ENCODE measurements at regions not wholly inside any gene's neighbourhood (a gene's known extent, or its start where the extent isn't known, plus 50 kb on each side); places are given as distances from the start of the nearest gene placed in this dataset.

DNA sequence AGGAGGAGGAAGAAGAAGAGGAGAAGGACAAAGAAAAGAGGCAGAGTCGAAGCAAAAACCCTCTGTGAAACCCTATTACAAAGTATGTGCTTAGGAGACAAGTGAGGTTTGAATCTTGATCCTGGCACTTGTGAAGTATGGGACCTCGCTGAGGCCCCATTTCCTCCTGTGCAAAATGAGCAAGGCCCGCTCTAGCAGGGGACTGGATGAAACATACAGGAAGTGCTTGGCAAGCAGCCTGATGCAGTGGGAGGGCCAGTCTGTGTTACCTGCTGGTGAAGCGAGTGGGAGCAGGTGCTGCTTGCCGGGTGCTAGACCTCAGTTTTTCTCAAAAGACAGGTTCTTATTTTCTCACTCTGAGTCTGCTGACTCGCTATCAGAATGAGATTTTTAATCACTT, 150.4 kb downstream of the JCAD start (continued):
- TF ChIP-seq, protein P1, sequence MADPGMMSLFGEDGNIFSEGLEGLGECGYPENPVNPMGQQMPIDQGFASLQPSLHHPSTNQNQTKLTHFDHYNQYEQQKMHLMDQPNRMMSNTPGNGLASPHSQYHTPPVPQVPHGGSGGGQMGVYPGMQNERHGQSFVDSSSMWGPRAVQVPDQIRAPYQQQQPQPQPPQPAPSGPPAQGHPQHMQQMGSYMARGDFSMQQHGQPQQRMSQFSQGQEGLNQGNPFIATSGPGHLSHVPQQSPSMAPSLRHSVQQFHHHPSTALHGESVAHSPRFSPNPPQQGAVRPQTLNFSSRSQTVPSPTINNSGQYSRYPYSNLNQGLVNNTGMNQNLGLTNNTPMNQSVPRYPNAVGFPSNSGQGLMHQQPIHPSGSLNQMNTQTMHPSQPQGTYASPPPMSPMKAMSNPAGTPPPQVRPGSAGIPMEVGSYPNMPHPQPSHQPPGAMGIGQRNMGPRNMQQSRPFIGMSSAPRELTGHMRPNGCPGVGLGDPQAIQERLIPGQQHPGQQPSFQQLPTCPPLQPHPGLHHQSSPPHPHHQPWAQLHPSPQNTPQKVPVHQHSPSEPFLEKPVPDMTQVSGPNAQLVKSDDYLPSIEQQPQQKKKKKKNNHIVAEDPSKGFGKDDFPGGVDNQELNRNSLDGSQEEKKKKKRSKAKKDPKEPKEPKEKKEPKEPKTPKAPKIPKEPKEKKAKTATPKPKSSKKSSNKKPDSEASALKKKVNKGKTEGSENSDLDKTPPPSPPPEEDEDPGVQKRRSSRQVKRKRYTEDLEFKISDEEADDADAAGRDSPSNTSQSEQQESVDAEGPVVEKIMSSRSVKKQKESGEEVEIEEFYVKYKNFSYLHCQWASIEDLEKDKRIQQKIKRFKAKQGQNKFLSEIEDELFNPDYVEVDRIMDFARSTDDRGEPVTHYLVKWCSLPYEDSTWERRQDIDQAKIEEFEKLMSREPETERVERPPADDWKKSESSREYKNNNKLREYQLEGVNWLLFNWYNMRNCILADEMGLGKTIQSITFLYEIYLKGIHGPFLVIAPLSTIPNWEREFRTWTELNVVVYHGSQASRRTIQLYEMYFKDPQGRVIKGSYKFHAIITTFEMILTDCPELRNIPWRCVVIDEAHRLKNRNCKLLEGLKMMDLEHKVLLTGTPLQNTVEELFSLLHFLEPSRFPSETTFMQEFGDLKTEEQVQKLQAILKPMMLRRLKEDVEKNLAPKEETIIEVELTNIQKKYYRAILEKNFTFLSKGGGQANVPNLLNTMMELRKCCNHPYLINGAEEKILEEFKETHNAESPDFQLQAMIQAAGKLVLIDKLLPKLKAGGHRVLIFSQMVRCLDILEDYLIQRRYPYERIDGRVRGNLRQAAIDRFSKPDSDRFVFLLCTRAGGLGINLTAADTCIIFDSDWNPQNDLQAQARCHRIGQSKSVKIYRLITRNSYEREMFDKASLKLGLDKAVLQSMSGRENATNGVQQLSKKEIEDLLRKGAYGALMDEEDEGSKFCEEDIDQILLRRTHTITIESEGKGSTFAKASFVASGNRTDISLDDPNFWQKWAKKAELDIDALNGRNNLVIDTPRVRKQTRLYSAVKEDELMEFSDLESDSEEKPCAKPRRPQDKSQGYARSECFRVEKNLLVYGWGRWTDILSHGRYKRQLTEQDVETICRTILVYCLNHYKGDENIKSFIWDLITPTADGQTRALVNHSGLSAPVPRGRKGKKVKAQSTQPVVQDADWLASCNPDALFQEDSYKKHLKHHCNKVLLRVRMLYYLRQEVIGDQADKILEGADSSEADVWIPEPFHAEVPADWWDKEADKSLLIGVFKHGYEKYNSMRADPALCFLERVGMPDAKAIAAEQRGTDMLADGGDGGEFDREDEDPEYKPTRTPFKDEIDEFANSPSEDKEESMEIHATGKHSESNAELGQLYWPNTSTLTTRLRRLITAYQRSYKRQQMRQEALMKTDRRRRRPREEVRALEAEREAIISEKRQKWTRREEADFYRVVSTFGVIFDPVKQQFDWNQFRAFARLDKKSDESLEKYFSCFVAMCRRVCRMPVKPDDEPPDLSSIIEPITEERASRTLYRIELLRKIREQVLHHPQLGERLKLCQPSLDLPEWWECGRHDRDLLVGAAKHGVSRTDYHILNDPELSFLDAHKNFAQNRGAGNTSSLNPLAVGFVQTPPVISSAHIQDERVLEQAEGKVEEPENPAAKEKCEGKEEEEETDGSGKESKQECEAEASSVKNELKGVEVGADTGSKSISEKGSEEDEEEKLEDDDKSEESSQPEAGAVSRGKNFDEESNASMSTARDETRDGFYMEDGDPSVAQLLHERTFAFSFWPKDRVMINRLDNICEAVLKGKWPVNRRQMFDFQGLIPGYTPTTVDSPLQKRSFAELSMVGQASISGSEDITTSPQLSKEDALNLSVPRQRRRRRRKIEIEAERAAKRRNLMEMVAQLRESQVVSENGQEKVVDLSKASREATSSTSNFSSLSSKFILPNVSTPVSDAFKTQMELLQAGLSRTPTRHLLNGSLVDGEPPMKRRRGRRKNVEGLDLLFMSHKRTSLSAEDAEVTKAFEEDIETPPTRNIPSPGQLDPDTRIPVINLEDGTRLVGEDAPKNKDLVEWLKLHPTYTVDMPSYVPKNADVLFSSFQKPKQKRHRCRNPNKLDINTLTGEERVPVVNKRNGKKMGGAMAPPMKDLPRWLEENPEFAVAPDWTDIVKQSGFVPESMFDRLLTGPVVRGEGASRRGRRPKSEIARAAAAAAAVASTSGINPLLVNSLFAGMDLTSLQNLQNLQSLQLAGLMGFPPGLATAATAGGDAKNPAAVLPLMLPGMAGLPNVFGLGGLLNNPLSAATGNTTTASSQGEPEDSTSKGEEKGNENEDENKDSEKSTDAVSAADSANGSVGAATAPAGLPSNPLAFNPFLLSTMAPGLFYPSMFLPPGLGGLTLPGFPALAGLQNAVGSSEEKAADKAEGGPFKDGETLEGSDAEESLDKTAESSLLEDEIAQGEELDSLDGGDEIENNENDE (IDR thresholded peaks at IDR 0.05; ENCODE audit: low read depth, low read length), result no peak
- TF ChIP-seq ZNF174 (CRISPR knock-in tag; IDR thresholded peaks at IDR 0.05), result no peak
- TF ChIP-seq, protein P2, sequence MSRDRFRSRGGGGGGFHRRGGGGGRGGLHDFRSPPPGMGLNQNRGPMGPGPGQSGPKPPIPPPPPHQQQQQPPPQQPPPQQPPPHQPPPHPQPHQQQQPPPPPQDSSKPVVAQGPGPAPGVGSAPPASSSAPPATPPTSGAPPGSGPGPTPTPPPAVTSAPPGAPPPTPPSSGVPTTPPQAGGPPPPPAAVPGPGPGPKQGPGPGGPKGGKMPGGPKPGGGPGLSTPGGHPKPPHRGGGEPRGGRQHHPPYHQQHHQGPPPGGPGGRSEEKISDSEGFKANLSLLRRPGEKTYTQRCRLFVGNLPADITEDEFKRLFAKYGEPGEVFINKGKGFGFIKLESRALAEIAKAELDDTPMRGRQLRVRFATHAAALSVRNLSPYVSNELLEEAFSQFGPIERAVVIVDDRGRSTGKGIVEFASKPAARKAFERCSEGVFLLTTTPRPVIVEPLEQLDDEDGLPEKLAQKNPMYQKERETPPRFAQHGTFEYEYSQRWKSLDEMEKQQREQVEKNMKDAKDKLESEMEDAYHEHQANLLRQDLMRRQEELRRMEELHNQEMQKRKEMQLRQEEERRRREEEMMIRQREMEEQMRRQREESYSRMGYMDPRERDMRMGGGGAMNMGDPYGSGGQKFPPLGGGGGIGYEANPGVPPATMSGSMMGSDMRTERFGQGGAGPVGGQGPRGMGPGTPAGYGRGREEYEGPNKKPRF (IDR thresholded peaks at IDR 0.05; ENCODE audit: low read depth, low read length), result no peak

Measured in K562 (cell line).